B cell (primary cell): ENCODE measurements at regions not wholly inside any gene's neighbourhood (a gene's known extent, or its start where the extent isn't known, plus 50 kb on each side); places are given as distances from the start of the nearest gene placed in this dataset.

ENCODE experiments used
- EZH2 ChIP-seq: IDR thresholded peaks from 2 replicates; pipeline ENCODE4 v1.6.1; 2012; ENCODE audit warnings: borderline replicate concordance, low read depth, mild to moderate bottlenecking, moderate library complexity, low read length; ENCODE audit not compliant: insufficient read depth, poor library complexity, severe bottlenecking
- TF ChIP-seq, protein P1 (sequence below): fragments of 200-600 bp; IDR thresholded peaks from one replicate; pipeline ENCODE4 v1.8.0; 2022; ENCODE audit warnings: antibody characterized with exemption, mild to moderate bottlenecking

DNA sequence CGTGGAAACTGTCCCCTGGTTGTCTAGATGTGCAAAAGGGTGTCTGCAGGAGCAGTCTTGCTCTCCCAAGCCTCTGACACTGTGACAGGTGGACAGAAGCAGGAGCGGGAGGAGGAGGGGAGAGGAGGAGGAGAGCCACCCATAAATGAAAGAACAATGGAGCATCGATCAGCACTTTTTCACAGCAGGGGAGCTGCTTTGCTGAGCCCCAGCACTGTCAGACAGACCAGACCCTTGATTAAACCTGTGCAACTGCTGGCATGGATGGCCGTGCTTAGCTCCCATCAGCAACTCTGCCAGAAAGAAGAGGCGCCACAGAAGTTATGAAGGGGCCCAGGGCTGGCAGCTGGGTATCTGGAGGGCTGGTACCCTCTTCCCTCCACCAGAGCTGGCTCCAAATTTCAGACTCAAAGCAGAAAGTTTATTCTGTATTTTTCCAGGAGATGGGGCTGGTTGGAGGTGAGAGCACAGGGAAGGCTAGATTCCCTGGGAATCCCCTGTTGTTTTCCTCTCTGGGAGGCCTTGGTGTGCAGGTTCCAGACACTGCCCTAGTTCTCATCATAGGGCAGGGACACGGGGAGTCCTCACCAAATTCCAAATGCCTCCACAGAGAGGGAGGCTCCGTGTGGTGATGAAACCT is 1192.2 kb downstream of the UQCRFS1 start:
- TF ChIP-seq EZH2, result no peak
- TF ChIP-seq, protein P1, sequence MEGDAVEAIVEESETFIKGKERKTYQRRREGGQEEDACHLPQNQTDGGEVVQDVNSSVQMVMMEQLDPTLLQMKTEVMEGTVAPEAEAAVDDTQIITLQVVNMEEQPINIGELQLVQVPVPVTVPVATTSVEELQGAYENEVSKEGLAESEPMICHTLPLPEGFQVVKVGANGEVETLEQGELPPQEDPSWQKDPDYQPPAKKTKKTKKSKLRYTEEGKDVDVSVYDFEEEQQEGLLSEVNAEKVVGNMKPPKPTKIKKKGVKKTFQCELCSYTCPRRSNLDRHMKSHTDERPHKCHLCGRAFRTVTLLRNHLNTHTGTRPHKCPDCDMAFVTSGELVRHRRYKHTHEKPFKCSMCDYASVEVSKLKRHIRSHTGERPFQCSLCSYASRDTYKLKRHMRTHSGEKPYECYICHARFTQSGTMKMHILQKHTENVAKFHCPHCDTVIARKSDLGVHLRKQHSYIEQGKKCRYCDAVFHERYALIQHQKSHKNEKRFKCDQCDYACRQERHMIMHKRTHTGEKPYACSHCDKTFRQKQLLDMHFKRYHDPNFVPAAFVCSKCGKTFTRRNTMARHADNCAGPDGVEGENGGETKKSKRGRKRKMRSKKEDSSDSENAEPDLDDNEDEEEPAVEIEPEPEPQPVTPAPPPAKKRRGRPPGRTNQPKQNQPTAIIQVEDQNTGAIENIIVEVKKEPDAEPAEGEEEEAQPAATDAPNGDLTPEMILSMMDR, result no peak
